Gastrocnemius medialis (tissue), 4 donors: ENCODE measurements at regions not wholly inside any gene's neighbourhood (a gene's known extent, or its start where the extent isn't known, plus 50 kb on each side); places are given as distances from the start of the nearest gene placed in this dataset.

ENCODE experiments used
- POLR2A ChIP-seq, 2 donors: fragments of 450-650 bp; IDR thresholded peaks; one replicate each; pipeline ENCODE4 v1.6.1; 2017; ENCODE audit warnings: antibody characterized with exemption in 2 of 2, mild to moderate bottlenecking in 2 of 2, moderate library complexity in 2 of 2
- TF ChIP-seq, protein P1 (sequence below), 5 experiments: fragments of 450-650 bp in 3 of 5; fragments of 200-600 bp in 2 of 5; sonication (generic) in 2 of 5; IDR thresholded peaks in 4 of 5; conservative IDR thresholded peaks in 1 of 5; 1 replicate in 4 of 5; 2 replicates in 1 of 5; pipeline ENCODE4 v1.5.1; 2016 to 2019; ENCODE audit warnings: antibody characterized with exemption in 5 of 5, mild to moderate bottlenecking in 3 of 5, moderate library complexity in 3 of 5

DNA sequence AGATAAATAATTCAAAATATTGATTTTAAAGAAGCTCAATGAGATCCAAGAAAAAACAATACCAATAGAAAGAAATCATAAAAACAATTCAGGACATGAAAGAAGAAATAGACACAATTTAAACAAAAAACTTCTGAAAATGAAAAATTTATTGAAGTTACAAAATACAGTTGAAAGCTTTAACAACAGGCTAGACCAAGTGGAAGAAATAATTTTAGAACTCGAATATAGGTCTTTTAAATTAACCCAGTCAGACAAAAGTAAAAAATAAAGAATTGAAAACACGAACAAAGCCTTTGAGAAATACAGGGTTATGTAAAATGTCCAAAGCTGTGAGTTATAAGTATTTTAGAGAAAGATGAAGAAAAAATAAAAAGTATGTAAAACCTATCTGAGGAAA is 152.4 kb upstream of the SMIM30 start:
- TF ChIP-seq, protein P1, sequence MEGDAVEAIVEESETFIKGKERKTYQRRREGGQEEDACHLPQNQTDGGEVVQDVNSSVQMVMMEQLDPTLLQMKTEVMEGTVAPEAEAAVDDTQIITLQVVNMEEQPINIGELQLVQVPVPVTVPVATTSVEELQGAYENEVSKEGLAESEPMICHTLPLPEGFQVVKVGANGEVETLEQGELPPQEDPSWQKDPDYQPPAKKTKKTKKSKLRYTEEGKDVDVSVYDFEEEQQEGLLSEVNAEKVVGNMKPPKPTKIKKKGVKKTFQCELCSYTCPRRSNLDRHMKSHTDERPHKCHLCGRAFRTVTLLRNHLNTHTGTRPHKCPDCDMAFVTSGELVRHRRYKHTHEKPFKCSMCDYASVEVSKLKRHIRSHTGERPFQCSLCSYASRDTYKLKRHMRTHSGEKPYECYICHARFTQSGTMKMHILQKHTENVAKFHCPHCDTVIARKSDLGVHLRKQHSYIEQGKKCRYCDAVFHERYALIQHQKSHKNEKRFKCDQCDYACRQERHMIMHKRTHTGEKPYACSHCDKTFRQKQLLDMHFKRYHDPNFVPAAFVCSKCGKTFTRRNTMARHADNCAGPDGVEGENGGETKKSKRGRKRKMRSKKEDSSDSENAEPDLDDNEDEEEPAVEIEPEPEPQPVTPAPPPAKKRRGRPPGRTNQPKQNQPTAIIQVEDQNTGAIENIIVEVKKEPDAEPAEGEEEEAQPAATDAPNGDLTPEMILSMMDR (IDR thresholded peaks at IDR 0.05 in 4 of 5, conservative IDR thresholded peaks at IDR 0.05 in 1 of 5): no peak
- TF ChIP-seq POLR2A (IDR thresholded peaks at IDR 0.05): no peak
